Hematopoietic multipotent progenitor cell treated with erythropoietin and hydrocortisone succinate and interleukin-3 and kit ligand, for 6 days (in vitro differentiated cells): ENCODE measurements at regions not wholly inside any gene's neighbourhood (a gene's known extent, or its start where the extent isn't known, plus 50 kb on each side); places are given as distances from the start of the nearest gene placed in this dataset.
A peak's percentile ranks its signal among the peaks of the same experiment; 100 is the strongest.

Source experiments
- DNase-seq: peaks from one replicate; pipeline ENCODE4 v3.0.0-alpha.2; 2015

- DNase-seq: no peak
Measured at GRCh38 chr1:63710308-63710707, 63.5 kb upstream of the ROR1 start.

- DNase-seq: no peak
Measured at GRCh38 chr1:63710761-63711380, 62.9 kb upstream of the ROR1 start.

GRCh38 chr1:63713041-63713440 lies 60.8 kb upstream of the ROR1 start:
- DNase-seq: no peak

- DNase-seq: no peak
Measured at GRCh38 chr1:63713627-63714481, 60.0 kb upstream of the ROR1 start.

GRCh38 chr1:63714482-63714760 lies 59.4 kb upstream of the ROR1 start:
- DNase-seq: no peak

GRCh38 chr1:63717511-63718065 lies 56.2 kb upstream of the ROR1 start:
- DNase-seq: no peak

GRCh38 chr1:63718541-63718970 lies 55.3 kb upstream of the ROR1 start:
- DNase-seq: peak; percentile 5

- DNase-seq: no peak
Measured at GRCh38 chr1:63721531-63722189, 52.2 kb upstream of the ROR1 start.

- no peak for DNase-seq
Measured at GRCh38 chr1:63723602-63724001, 50.2 kb upstream of the ROR1 start.
